ENCODE measurements at regions not wholly inside any gene's neighbourhood (a gene's known extent, or its start where the extent isn't known, plus 50 kb on each side); places are given as distances from the start of the nearest gene placed in this dataset.

DNA sequence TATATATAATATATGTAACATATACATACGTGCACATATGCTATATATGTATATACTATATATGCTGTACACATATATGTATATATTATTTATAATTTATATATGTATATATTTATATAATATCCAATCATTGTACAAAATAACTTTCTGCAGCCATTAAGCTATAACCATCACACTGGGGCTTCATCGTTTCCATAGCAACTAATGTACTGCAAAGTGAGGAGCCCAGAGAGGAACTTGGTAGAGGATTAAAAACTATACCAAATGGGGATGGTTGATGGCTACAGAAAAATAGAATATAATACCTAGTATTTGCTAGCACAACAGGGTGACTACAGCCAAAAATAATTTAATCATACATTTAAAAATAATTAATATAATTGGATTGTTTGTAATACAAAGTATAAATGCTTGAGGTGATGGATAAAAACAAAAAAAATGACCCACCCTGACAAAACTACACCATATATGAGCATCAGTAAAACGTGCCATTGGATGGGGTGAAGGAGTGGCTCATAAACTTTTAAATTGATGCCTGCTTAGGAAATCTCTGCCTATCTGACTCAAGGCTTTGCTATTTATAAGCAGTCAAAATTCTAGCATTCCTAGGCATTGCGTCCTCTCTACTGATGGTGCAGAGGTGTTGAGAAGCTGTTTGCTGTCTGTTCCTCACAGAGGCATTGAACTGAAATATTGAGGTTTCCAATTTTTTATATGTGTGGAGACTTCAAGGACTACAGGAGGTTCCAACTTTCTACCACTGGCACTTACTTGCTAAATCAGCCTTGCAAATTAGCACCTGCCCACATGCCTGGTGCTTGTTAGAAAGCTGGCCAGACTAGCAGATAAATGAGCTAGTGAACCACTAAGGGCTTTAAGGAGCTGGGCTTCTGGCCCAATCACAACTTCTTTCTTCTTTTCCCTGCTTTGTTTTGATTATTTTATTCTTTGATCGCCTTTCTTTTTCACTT, 190.1 kb downstream of the SCP2D1 start:
- H3K9ac ChIP-seq (ENCODE audit: low read depth, low read length) = no peak overlapping the region
- no peaks in the 10 kb centered on the region for H3K4me1 ChIP-seq (ENCODE audit: insufficient read depth, low read length)
- no peak overlapping the region for H3K27ac ChIP-seq (ENCODE audit: low read length)
- no peak overlapping the region for H3K4me3 ChIP-seq (ENCODE audit: low read length)
- H3K9me3 ChIP-seq (ENCODE audit: insufficient read depth, low read depth, low read length) = no peaks in the 10 kb centered on the region
- no peaks in the 10 kb centered on the region for H3K27me3 ChIP-seq (ENCODE audit: insufficient read depth, low read length)
- H3K36me3 ChIP-seq (ENCODE audit: insufficient read depth, low read depth, low read length) = no peaks in the 10 kb centered on the region

DNA sequence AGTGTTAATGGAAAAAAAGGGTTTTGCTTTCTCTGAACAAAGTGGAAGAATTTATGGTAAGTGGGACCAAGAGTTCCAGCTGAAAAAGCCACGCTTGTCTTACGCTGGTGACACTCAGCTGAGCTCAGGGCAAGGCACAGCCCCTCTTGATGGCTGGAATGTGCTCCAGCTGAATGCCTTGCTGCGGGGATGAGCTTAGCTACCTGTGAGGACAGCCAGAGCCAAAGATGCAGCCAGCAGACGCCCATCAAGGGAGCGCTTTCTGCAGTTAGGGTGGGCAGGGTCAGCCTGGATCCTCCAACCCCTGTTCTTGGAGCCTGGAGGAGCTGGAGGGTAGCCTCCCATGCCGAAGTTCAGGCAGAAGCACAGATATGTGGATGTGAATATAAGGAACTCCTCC, 191.4 kb downstream of the SCP2D1 start:
- Histone ChIP-seq H3K36me3 (ENCODE audit: insufficient read depth, low read depth, low read length) (no peaks in the 10 kb centered on the region), H3K27ac (ENCODE audit: low read length) (no peak overlapping the region), H3K4me1 (ENCODE audit: insufficient read depth, low read length) (no peaks in the 10 kb centered on the region), H3K9me3 (ENCODE audit: insufficient read depth, low read depth, low read length) (no peaks in the 10 kb centered on the region), H3K4me3 (ENCODE audit: low read length) (no peak overlapping the region), H3K27me3 (ENCODE audit: insufficient read depth, low read length) (no peaks in the 10 kb centered on the region), H3K9ac (ENCODE audit: low read depth, low read length) (no peak overlapping the region)

DNA sequence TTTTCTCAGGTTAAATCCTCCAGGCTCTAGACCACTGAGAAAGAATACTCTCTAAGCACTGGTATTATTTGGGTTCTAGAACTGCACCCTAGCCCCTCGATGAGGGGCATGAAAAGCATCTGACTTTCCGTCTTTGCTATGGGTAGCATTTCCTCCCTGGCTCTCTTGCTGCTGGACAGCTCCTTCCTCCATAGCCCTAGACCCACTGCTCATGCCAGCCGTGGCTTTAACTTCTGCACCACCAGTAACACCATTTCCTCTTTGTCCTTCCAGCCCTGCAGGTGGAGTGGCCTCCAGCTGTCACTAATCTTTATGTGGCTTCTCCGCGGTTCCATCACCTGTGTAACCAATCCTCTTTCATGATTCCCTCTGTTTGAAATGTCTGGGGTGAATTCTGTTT, 194.9 kb downstream of the SCP2D1 start:
- Histone ChIP-seq H3K36me3 (ENCODE audit: insufficient read depth, low read depth, low read length) (no peaks in the 10 kb centered on the region), H3K4me3 (ENCODE audit: low read length) (no peak overlapping the region), H3K27ac (ENCODE audit: low read length) (no peak overlapping the region), H3K27me3 (ENCODE audit: insufficient read depth, low read length) (no peaks in the 10 kb centered on the region), H3K9me3 (ENCODE audit: insufficient read depth, low read depth, low read length) (no peaks in the 10 kb centered on the region), H3K4me1 (ENCODE audit: insufficient read depth, low read length) (no peaks in the 10 kb centered on the region), H3K9ac (ENCODE audit: low read depth, low read length) (no peak overlapping the region)

DNA sequence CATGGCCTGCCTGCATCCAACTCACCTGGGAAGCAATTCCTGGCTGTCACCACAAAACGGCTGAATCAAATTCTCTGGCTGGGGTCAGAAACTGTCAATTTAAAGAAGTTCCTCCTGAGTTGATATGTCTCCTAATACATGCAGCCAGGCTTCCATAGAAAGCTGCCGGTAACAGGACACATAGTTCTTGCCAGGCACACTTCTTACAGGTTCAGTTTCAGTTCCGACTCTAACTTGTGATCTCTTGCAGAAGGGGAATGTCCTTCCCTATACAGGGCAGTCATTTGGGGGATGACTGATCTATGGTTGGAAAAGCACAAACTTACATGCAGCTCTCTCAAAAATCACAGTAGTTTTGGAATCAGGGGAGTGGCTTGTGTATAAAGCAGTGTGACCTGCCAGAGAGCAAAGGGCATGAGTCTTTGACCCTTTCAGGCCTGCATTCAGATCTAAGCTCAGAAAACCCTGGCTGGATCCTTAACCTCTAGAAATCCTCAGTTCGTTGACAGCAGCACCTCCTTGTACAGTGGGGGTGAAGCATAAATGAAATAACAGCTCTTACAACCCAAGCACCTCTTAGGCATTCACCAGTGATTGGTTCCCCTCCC, 195.6 kb downstream of the SCP2D1 start:
- H3K27me3 ChIP-seq (ENCODE audit: insufficient read depth, low read length) = no peaks in the 10 kb centered on the region
- no peaks in the 10 kb centered on the region for H3K9me3 ChIP-seq (ENCODE audit: insufficient read depth, low read depth, low read length)
- H3K27ac ChIP-seq (ENCODE audit: low read length) = no peak overlapping the region
- no peaks in the 10 kb centered on the region for H3K36me3 ChIP-seq (ENCODE audit: insufficient read depth, low read depth, low read length)
- no peaks in the 10 kb centered on the region for H3K4me1 ChIP-seq (ENCODE audit: insufficient read depth, low read length)
- H3K4me3 ChIP-seq (ENCODE audit: low read length) = no peak overlapping the region
- H3K9ac ChIP-seq (ENCODE audit: low read depth, low read length) = no peak overlapping the region

DNA sequence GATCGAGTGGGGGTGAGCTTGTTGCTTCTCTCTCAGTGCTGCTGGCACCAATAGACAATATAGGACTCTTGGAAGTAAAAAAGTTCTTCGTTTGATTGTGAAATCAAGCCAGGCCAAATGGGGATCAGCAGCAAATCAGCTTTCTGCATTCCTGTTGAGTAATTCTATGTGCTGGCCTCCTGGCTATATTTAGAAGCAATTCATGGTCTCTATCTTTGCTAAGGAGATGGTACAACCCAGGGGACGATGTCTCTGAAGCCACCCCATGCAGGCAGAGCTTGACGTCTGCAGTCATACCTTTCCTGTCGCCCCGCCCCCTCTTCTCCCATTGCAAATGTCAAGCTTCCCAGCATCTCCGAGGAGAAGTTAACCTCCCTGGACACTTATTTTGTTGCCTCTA, 199.1 kb downstream of the SCP2D1 start:
- no peaks in the 10 kb centered on the region for H3K36me3 ChIP-seq (ENCODE audit: insufficient read depth, low read depth, low read length)
- H3K27ac ChIP-seq (ENCODE audit: low read length) = no peak overlapping the region
- H3K9me3 ChIP-seq (ENCODE audit: insufficient read depth, low read depth, low read length) = no peaks in the 10 kb centered on the region
- H3K9ac ChIP-seq (ENCODE audit: low read depth, low read length) = no peak overlapping the region
- H3K27me3 ChIP-seq (ENCODE audit: insufficient read depth, low read length) = no peaks in the 10 kb centered on the region
- no peaks in the 10 kb centered on the region for H3K4me1 ChIP-seq (ENCODE audit: insufficient read depth, low read length)
- no peak overlapping the region for H3K4me3 ChIP-seq (ENCODE audit: low read length)

DNA sequence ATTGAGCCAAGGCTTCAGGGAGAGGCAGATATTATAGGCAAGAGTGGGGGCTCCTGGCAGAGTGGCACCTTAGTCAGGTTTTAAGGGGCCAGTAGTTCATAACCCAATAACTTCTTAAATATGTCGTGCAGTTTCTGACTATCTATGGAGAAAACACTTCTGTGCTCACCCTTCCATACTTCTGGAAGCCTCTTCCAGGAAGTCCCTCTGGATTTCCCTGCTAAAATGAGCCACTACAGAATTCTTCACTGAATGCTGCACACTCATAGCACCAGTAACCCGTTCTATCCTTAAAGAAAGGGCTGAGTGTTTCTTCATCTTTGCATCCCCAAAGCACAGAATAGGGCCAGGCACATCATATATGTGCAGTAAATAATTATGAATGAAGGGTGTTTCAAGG, 198.5 kb upstream of the SLC24A3 start:
- Histone ChIP-seq H3K4me3 (ENCODE audit: low read length) (no peak overlapping the region), H3K36me3 (ENCODE audit: insufficient read depth, low read depth, low read length) (no peaks in the 10 kb centered on the region), H3K4me1 (ENCODE audit: insufficient read depth, low read length) (no peaks in the 10 kb centered on the region), H3K27ac (ENCODE audit: low read length) (no peak overlapping the region), H3K27me3 (ENCODE audit: insufficient read depth, low read length) (no peaks in the 10 kb centered on the region), H3K9ac (ENCODE audit: low read depth, low read length) (no peak overlapping the region), H3K9me3 (ENCODE audit: insufficient read depth, low read depth, low read length) (no peaks in the 10 kb centered on the region)

DNA sequence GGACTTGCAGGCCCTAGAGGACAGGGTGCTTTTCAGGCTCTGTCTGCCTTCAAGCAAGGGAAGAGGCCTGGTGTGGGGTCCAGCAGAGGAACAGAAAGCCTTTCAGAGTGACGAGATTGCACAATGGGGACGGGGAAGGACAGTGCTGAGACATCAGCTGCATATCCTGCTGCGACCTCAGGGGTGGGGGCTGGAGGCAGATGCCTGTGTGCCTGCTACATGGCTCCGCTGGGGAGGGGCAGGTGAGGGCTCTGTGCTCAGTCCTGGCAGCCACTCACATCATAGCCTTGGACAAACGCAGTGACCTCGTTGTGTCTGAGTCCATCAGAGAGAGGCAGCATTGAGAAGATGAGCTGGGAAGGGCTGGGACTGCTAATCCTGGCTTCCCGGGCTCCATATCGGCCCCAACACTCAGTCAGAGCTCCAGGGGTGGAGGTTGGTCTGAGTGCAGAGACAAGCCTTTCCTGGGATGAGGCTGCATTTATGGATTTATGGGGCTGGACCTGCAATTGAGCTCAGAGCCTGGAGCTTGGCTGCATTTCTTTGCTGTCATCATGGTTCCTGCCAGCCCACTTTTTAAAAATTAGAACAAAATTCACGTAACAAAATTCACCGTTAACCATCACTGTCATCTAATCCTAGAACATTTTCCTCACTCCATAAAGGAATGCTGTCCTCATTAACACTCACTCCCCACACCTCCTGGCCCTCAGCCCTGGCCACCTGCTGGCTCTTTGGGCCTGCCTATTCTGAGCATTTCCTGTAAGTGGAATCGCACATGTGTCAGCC, 196.9 kb upstream of the SLC24A3 start:
- Histone ChIP-seq H3K27ac (ENCODE audit: low read length) (no peak overlapping the region), H3K27me3 (ENCODE audit: insufficient read depth, low read length) (no peaks in the 10 kb centered on the region), H3K4me3 (ENCODE audit: low read length) (no peak overlapping the region), H3K9me3 (ENCODE audit: insufficient read depth, low read depth, low read length) (no peaks in the 10 kb centered on the region), H3K4me1 (ENCODE audit: insufficient read depth, low read length) (no peaks in the 10 kb centered on the region), H3K36me3 (ENCODE audit: insufficient read depth, low read depth, low read length) (no peaks in the 10 kb centered on the region), H3K9ac (ENCODE audit: low read depth, low read length) (no peak overlapping the region)

DNA sequence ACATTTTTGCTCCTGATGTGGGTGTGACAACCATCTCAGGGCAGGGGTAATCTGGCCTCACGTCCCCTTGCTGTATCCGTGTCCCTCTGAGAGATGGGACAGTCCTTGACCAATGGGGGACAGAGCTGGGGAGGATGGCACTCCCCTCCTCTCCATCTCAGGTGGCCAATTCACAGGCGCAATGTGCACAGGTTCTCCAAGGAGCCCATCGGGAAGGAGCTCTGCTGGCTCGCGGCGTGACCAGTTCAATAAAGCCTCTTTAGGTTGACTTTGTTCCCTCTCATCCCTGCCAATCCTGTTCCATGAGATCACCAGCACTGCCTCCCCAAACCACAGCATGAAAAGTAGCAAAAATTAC, 196.3 kb upstream of the SLC24A3 start:
- no peak overlapping the region for H3K9ac ChIP-seq (ENCODE audit: low read depth, low read length)

DNA sequence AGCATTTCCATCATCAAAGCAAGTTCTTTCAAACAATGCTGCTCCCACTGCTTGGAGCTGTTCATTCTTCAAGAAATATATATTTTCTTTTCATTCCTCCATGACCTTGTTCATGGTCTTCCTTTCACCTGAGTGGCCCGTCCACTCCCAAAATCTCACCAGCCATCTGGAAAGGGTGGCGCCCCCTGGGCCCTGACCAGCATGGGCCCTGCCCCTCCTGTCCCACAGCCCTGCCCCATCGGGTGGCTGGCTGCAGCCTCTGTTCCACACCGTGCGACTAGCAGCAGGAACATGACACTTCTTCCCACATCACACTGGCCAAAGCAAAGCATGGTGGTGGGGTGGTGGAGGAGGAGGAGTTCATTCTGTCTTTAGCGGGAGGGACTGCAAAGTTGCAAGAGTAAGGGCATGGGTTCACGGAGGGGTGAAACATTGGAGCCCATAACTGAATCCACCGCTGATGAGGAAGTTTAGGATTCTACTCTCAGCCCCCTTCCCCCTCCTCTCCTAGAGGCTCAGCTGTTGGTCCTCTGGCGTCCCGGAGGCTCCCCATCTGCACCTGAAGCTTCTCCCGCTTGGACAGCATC, 195.2 kb upstream of the SLC24A3 start:
- no peak overlapping the region for H3K9ac ChIP-seq (ENCODE audit: low read depth, low read length)

More for the DNA sequence above, 196.3 kb upstream of the SLC24A3 start:
- Histone ChIP-seq H3K4me3 (ENCODE audit: low read length) (no peak overlapping the region), H3K4me1 (ENCODE audit: insufficient read depth, low read length) (no peaks in the 10 kb centered on the region), H3K36me3 (ENCODE audit: insufficient read depth, low read depth, low read length) (no peaks in the 10 kb centered on the region), H3K27me3 (ENCODE audit: insufficient read depth, low read length) (no peaks in the 10 kb centered on the region), H3K27ac (ENCODE audit: low read length) (no peak overlapping the region), H3K9me3 (ENCODE audit: insufficient read depth, low read depth, low read length) (no peaks in the 10 kb centered on the region)

DNA sequence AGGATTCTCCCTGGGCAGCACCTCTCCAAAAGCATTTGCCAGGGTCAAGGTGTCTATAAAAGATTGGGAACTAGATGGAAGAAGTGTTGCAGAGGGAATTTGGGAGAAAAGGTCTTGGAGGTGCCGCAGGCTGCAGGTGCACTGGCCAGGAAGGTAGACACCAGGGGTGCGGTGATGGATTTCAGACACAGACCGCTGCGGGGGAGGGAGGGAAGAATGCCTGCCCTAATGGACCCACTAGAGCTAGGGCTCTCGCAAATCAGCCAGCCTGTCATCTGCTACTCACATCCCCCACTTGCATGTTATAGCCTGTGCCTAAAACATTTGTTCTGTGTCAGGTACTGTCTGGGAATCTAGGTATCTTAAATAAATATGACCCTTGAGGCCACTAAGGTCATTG, 193.6 kb upstream of the SLC24A3 start:
- Histone ChIP-seq H3K9ac (ENCODE audit: low read depth, low read length) (no peak overlapping the region), H3K36me3 (ENCODE audit: insufficient read depth, low read depth, low read length) (no peaks in the 10 kb centered on the region), H3K27me3 (ENCODE audit: insufficient read depth, low read length) (no peaks in the 10 kb centered on the region), H3K27ac (ENCODE audit: low read length) (no peak overlapping the region), H3K9me3 (ENCODE audit: insufficient read depth, low read depth, low read length) (no peaks in the 10 kb centered on the region), H3K4me1 (ENCODE audit: insufficient read depth, low read length) (no peaks in the 10 kb centered on the region), H3K4me3 (ENCODE audit: low read length) (no peak overlapping the region)

More for the DNA sequence above, 195.2 kb upstream of the SLC24A3 start:
- no peak overlapping the region for H3K4me3 ChIP-seq (ENCODE audit: low read length)
- H3K27me3 ChIP-seq (ENCODE audit: insufficient read depth, low read length) = no peaks in the 10 kb centered on the region
- H3K27ac ChIP-seq (ENCODE audit: low read length) = no peak overlapping the region
- H3K9me3 ChIP-seq (ENCODE audit: insufficient read depth, low read depth, low read length) = no peaks in the 10 kb centered on the region
- H3K4me1 ChIP-seq (ENCODE audit: insufficient read depth, low read length) = no peaks in the 10 kb centered on the region
- H3K36me3 ChIP-seq (ENCODE audit: insufficient read depth, low read depth, low read length) = no peaks in the 10 kb centered on the region

DNA sequence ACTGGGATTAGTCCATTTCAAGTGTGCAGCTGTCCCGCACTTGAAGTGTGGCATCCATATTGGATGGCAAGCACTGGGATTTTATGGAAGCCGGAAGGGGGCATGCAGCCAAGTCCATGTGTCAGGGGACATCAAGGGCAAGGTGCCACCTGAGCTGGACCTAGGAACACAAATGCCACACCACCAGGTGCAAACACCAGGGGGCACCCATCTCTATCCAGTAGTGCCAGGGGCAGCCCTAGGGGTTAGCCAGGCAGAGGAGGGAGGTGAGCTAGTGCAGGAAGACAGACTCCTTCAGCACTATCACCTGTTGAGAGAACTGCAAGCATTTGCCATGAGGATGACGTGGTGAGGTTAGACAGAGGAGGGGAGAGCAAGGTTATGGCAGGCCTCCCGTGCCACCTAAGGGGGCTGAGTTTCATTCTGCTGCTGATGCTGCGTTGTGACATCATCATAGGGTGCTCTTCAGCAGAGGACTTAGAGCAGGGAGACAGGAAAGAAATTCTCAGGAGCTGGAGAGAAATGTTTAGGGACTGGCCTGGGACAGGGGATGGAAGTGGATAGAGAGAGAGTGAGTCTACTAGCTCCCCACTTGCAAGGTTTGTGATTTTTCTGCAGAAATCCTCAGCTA, 192.6 kb upstream of the SLC24A3 start:
- Histone ChIP-seq H3K9me3 (ENCODE audit: insufficient read depth, low read depth, low read length) (no peaks in the 10 kb centered on the region), H3K9ac (ENCODE audit: low read depth, low read length) (no peak overlapping the region), H3K4me1 (ENCODE audit: insufficient read depth, low read length) (no peaks in the 10 kb centered on the region), H3K4me3 (ENCODE audit: low read length) (no peak overlapping the region), H3K36me3 (ENCODE audit: insufficient read depth, low read depth, low read length) (no peaks in the 10 kb centered on the region), H3K27ac (ENCODE audit: low read length) (no peak overlapping the region), H3K27me3 (ENCODE audit: insufficient read depth, low read length) (no peaks in the 10 kb centered on the region)

Measured in iPS-20b (cell line).